Colonic mucosa (tissue), 4 donors: ENCODE measurements at regions not wholly inside any gene's neighbourhood (a gene's known extent, or its start where the extent isn't known, plus 50 kb on each side); places are given as distances from the start of the nearest gene placed in this dataset.

ENCODE experiments used
- DNase-seq: peaks from one replicate; pipeline ENCODE4 v3.0.0-alpha.2; 2020
- H3K27ac ChIP-seq: fragments of 200-600 bp; one replicate; pipeline ENCODE4 v1.8.0; 2021
- H3K27me3 ChIP-seq: fragments of 200-600 bp; one replicate; pipeline ENCODE4 v1.8.0; 2021
- H3K36me3 ChIP-seq: fragments of 200-600 bp; one replicate; pipeline ENCODE4 v1.8.0; 2021
- H3K4me1 ChIP-seq: fragments of 200-600 bp; one replicate; pipeline ENCODE4 v1.8.0; 2021; ENCODE audit warnings: mild to moderate bottlenecking
- H3K4me3 ChIP-seq: fragments of 200-600 bp; one replicate; pipeline ENCODE4 v1.8.0; 2021
- H3K9ac ChIP-seq, 2 donors: one replicate each; pipeline ENCODE4 v1.7.0; 2013; ENCODE audit warnings: control low read depth in 2 of 2, low read depth in 2 of 2, low read length in 2 of 2
- H3K9me3 ChIP-seq: fragments of 200-600 bp; one replicate; pipeline ENCODE4 v1.8.0; 2021
- intact Hi-C: fragments of 100-400 bp; cut with DNase I; formaldehyde crosslinking; loops from one replicate; pipeline ENCODE4 v1.14.1; 2022
- TF ChIP-seq, protein P1 (sequence below): fragments of 200-600 bp; IDR thresholded peaks from one replicate; pipeline ENCODE4 v1.8.0; 2022; ENCODE audit warnings: antibody characterized with exemption, mild to moderate bottlenecking
- donor health status: healthy.
- donor health status: DM: no; HTN: no; CAD: no.
- donor health status: DM: no; HTN: no; CAD: no.

DNA sequence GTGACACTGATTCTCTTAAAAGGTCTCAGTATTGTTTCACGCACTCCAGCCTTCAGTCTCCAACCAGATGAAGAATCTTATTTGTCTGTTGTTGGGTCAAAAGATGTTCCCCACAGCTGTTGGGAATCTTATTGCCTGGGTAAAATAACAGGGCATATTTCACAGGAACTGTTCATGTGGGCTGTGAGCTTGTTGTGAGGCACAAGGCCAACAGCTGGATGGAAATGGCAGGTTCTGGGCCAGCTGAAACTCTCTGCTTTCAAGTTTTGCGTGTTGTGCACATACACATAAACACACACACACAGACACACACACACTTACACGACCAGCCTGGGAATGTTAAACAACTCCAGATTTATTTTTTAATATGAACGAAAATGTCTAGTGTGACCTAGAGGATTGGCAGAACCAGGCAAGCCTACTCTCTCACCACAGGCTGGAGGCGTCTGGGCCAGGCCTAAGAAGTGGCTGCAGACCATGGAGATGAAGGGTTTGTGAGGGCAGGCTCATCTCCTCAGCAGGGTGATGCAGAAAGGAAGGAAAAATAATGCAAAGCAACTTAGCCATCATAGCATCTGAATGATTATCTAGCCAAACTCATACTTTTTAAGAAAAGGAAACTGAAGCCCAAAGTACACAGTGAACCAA is 357.0 kb downstream of the TTLL7 start:
- H3K4me1 ChIP-seq, result no peaks in the 10 kb centered on the region
- DNase-seq, result no peak
- H3K9me3 ChIP-seq, result no peaks in the 10 kb centered on the region
- H3K27me3 ChIP-seq, result no peaks in the 10 kb centered on the region
- no peak overlapping the region for H3K27ac ChIP-seq
- H3K4me3 ChIP-seq, result no peak overlapping the region
- TF ChIP-seq, protein P1, sequence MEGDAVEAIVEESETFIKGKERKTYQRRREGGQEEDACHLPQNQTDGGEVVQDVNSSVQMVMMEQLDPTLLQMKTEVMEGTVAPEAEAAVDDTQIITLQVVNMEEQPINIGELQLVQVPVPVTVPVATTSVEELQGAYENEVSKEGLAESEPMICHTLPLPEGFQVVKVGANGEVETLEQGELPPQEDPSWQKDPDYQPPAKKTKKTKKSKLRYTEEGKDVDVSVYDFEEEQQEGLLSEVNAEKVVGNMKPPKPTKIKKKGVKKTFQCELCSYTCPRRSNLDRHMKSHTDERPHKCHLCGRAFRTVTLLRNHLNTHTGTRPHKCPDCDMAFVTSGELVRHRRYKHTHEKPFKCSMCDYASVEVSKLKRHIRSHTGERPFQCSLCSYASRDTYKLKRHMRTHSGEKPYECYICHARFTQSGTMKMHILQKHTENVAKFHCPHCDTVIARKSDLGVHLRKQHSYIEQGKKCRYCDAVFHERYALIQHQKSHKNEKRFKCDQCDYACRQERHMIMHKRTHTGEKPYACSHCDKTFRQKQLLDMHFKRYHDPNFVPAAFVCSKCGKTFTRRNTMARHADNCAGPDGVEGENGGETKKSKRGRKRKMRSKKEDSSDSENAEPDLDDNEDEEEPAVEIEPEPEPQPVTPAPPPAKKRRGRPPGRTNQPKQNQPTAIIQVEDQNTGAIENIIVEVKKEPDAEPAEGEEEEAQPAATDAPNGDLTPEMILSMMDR, result no peak
- H3K9ac ChIP-seq, result no peak overlapping the region
- H3K36me3 ChIP-seq, result no peaks in the 10 kb centered on the region
- intact Hi-C loops, result no loop called here

DNA sequence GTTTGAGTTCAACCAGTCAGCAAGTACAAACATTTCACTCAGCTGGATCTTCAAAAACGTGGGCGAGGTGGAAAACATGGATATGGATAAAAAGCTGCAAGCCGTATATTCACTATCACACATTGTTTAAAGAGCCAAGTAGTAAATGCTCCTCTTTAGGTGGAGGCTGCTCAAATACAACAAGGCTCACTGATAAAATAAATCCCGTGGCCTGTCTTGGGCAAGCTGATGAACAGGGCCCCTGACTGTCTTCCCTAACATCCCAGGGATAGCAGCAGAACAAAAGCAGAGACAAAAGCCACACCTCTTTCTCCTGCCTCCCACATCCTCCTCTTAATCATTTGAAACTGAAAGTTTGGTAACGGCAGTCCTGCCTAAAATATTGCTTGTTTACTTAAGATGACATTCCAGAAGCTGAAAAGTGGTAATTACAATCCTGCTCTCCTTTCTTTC is 357.7 kb downstream of the TTLL7 start:
- TF ChIP-seq, protein P1, result no peak
- intact Hi-C loops, result no loop called here
- no peak overlapping the region for H3K27ac ChIP-seq

DNA sequence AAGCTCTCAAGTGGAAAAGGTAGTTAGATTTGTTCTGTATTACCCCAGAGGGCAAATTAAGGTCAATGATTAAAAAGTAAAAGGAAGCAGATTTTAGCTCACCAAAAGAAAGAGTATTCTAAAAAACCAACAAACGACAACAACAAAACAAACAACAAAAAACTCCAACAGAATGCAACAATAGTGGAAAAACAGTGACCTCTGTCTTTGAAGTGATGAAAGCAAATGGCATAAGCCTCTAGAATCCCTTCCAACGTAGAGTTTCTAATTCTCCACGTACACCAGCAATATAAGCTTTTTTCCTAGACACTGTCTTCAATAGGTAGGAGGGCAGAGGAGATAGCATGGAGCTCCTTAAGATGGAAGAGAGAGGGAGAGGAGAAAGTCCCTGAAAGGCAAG is 359.1 kb downstream of the TTLL7 start:
- H3K27ac ChIP-seq, result no peak overlapping the region
- H3K36me3 ChIP-seq, result no peaks in the 10 kb centered on the region
- no peak overlapping the region for H3K9ac ChIP-seq
- H3K4me3 ChIP-seq, result no peak overlapping the region
- TF ChIP-seq, protein P1, result no peak
- intact Hi-C loops, result no loop called here
- no peak for DNase-seq
- H3K4me1 ChIP-seq, result no peaks in the 10 kb centered on the region
- no peaks in the 10 kb centered on the region for H3K27me3 ChIP-seq
- no peaks in the 10 kb centered on the region for H3K9me3 ChIP-seq

More for the DNA sequence above, 357.7 kb downstream of the TTLL7 start:
- no peak for DNase-seq
- Histone ChIP-seq H3K9ac (no peak overlapping the region), H3K36me3 (no peaks in the 10 kb centered on the region), H3K4me1 (no peaks in the 10 kb centered on the region), H3K27me3 (no peaks in the 10 kb centered on the region), H3K9me3 (no peaks in the 10 kb centered on the region), H3K4me3 (no peak overlapping the region)

DNA sequence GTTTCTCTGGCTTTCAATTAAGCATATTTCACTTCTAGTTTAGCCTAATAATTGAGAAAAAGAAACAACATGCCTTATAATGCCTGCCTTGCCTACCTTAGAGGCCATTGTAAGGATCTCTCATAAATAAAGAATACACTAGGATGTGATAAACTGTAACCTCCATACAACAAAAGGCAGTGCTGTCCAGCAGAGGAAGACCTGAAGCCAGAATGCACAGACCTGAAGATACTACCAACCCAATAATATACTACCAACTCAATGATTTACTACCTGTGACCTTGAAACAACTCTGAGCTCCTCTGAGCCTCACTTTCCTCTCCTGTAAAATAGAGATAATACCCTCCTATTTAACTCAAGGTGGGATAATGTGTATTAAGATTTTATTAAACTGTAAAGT is 361.3 kb downstream of the TTLL7 start:
- TF ChIP-seq, protein P1, result no peak
- Histone ChIP-seq H3K27ac (no peak overlapping the region), H3K4me3 (no peak overlapping the region), H3K36me3 (no peaks in the 10 kb centered on the region), H3K27me3 (no peaks in the 10 kb centered on the region), H3K9ac (no peak overlapping the region), H3K9me3 (no peaks in the 10 kb centered on the region), H3K4me1 (no peaks in the 10 kb centered on the region)
- DNase-seq, result no peak
- intact Hi-C loops, result no loop called here

DNA sequence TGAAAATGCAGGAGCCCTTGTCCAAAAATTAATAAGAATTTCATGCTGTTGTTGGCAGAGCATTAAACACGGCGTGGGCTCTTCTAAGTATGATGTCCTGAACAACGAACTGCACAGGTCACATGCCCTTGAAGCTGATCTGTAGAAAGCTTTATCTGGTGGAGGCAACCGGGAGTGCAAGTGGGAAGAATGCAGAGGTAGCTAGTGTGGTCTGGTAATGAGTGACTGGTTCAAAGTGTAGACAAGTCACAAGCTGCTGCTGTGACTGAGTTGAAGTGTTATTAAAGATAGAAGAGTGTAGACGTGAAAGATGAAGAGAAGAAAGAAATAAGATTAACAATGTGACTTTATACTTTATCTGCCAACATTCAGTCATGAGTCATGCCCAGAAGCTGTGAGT is 361.9 kb downstream of the TTLL7 start:
- no peaks in the 10 kb centered on the region for H3K4me1 ChIP-seq
- intact Hi-C loops, result no loop called here
- H3K9ac ChIP-seq, result no peak overlapping the region
- H3K9me3 ChIP-seq, result no peaks in the 10 kb centered on the region
- TF ChIP-seq, protein P1, result no peak
- H3K36me3 ChIP-seq, result no peaks in the 10 kb centered on the region
- no peak overlapping the region for H3K27ac ChIP-seq
- no peaks in the 10 kb centered on the region for H3K27me3 ChIP-seq
- DNase-seq, result no peak
- no peak overlapping the region for H3K4me3 ChIP-seq
